Renal cortical epithelial cell (primary cell): ENCODE measurements at regions not wholly inside any gene's neighbourhood (a gene's known extent, or its start where the extent isn't known, plus 50 kb on each side); places are given as distances from the start of the nearest gene placed in this dataset.
A peak's percentile ranks its signal among the peaks of the same experiment; 100 is the strongest.
"Not testable (repeated sequence)": the region's sequence is repeated elsewhere in the genome, so short reads cannot be mapped to it uniquely, and the experiment has no call there.

Experiments
- DNase-seq: peaks from one replicate; pipeline ENCODE4 v3.0.0-alpha.2; 2011; ENCODE audit warnings: low read depth

- no peak for DNase-seq
Measured at GRCh38 chr7:68823996-68824780, 774.1 kb upstream of the AUTS2 start.

DNA sequence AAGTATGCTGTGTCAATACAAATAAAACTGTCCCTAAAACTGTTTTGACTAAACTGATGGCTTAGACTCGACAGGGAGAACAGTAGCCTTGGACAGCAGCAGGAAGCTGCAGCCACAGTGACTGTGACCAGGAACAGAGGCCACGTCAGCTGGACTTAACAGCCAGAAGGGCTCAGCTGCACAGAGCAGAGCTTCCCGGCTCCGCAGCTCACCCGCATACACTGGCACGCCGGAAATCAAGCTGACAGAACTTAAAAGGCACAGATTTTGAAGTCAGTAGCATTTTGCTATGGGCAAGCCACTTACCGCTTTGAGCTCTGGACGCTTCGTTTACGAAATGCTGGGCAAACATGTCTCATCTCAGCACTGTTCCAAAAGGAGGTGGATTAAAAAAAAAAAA is 769.7 kb upstream of the AUTS2 start:
- DNase-seq: no peak

- no peak for DNase-seq
Measured at GRCh38 chr7:68833422-68833821, 764.9 kb upstream of the AUTS2 start.

DNA sequence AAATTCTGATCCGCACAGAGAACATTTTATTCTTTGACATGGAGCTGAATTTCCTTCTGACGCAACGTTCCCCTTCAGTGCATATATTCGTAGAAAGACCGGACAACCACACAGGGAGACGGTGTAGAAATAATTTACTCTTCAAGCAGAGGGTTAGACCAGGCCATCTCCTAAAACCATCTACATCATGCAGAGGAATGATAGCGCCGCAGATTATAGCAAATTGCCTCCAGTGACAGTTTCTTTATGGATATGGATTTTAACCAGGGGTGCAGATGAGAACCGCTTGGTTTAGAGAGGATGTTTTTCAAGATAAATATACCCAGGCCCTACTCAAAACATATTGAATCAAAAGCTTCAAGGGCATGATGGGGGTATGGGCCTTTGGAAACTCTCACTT is 759.3 kb upstream of the AUTS2 start:
- DNase-seq: no peak

GRCh38 chr7:68840991-68841390 is 757.3 kb upstream of the AUTS2 start:
- no peak for DNase-seq

- DNase-seq: not testable (repeated sequence)
Measured at GRCh38 chr7:68843985-68844384, 754.3 kb upstream of the AUTS2 start.

DNA sequence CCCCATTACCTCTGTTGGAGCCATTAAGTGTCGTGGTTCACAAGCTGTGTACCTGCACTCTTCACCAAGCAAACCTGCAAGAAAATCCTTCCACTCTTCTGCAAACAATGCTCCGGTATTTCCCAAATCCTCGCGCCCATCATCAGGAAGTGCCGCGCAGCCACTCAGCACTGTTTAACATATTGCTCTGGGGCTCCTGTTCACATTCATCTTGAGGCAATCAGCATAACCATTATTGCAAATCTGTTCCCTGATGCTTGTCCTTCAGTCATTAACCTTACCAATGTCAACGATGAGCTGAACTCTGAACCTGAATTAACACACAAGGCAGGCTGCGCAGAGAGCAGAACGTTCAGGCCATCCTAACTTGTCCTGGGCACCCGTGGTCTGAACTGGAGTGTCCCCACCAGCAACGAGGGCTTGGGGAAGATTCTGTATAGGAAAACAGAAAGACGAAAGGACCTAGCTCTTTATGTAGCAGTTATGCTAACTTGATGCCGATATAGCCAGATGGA is 751.4 kb upstream of the AUTS2 start:
- no peak for DNase-seq

DNA sequence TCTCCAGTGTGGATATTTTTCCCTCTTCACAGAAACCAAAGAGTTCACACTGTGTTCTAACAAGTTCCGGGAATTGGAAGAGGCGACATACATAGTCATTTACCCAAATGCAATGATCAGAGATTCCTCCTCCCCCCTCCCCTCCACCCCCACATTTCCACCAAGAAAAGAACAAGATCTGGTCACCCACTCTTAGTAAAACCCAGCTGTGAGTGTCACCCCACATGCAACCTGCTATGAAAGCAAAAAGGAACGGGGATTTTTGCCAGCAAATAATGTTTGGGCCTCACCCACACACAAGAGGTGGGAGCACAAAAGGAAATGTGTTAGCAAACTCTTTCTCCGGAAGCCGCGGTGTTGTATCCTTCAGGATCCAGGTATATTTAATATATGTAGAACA is 745.0 kb upstream of the AUTS2 start:
- DNase-seq: no peak

GRCh38 chr7:68857571-68857970 is 740.7 kb upstream of the AUTS2 start:
- no peak for DNase-seq

GRCh38 chr7:68858497-68858896 is 739.8 kb upstream of the AUTS2 start:
- DNase-seq: no peak

DNA sequence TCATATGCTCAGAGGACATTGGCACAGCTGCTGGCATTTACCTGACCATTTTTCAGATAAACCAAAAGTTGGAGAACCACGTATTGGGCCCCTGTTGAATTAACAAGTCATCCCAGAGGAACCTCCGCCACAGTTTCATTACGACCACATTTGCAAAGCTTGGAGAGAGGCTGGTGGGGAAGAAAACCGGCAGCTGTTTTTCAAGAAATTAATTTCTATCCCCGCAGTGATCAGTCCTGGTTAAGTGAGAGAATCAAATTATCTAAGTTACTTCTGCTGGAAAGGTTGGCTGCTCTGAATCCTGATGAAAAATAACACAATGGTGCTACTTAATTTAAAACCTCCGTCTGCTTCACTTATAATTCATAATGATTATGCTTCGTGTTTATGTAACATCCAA is 737.1 kb upstream of the AUTS2 start:
- no peak for DNase-seq

DNA sequence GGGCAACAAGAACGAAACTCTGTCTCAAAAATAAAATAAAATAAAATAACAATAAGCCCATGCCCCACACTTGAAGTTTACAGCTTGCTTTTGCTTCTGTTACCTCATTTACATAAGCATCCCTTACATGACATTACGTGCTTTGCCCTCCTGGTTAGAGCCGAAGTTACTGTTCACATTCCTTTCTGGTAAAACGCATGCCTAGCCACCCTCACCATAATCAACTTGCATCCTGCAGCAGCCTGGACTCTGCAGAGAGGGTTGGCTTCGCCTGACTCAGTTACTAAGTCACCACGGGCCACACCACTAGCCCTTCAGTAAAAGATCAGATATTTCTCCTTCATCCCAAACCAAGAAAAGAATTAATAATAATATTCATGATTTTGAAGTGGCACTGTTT is 736.0 kb upstream of the AUTS2 start:
- no peak for DNase-seq

DNA sequence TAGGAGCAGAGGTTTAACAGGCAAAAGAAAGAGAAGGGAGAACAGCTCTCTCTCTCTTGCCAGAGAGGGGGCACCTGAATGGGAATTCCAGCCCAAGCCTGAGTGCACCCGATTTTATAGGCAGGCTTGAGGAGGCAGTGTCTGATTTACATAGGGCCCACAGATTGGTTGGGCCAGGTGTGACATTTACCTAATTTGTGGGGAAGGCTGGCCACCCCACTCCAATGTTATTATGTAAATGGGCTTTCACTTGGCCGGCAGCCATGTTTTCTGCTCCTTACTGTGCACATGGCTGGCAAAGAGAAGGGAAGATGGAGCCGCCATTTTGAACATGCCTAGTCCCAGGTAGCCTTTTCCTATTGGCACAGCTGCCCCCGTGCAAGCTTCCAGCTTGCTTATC is 735.5 kb upstream of the AUTS2 start:
- no peak for DNase-seq

DNA sequence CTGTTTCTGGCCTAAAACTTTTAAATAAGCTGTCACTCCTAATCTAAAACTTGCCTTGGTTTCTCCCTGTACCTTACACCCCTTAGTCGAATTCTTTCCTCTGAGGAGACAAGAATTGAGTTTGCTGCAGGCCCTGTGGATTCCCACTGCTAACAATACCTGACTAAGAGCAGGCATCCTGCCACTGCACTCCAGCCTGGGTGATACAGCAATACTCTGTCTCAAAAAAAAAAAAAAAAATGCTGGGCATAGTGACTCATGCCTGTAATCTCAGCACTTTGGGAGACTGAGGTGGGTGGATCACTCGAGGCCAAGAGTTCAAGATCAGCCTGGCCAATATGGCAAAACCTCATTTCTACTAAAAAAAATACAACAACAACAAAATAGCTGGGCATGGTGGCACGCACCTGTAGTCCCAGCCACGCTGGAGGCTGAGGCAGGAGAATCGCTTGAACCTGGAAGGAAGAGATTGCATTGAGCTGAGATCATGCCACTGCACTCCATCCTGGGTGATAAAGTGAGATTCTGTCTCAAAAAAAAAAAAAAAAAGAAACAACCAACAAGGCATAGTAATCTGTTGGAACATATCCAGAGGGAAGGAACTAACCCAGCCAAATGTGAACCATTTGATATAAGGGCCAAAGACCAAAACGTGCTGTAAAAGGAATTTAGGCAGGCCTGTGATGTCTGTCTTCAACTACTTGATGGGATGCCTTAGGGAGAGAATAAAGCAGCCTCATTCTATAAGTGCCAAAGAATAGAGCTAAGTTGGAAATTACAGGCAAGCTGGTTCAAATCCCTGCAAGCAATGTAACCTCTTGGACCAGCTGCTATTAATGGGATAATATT is 732.7 kb upstream of the AUTS2 start:
- DNase-seq: no peak

- DNase-seq: no peak
Measured at GRCh38 chr7:68866200-68866570, 732.1 kb upstream of the AUTS2 start.

DNA sequence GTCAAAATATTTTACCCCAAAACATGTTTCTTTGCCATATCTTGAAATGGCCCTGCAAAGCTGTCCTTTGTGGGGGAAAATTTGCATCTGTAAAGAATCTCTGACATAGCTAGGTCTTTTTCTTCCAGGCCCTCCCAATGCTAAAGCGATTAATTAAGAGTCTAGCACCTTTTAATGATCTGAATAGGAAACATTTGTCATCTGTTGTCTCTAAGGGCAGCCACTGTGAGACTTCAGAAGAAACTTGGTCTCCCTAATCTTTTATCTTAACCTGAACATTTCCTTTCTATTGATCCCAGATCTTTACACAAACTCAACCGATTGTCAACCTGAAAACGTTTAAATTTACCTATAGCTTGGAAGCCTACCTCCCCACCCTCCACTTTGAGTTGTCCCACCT is 731.6 kb upstream of the AUTS2 start:
- DNase-seq: not testable (repeated sequence)

- no peak for DNase-seq
Measured at GRCh38 chr7:68868978-68869377, 729.3 kb upstream of the AUTS2 start.

DNA sequence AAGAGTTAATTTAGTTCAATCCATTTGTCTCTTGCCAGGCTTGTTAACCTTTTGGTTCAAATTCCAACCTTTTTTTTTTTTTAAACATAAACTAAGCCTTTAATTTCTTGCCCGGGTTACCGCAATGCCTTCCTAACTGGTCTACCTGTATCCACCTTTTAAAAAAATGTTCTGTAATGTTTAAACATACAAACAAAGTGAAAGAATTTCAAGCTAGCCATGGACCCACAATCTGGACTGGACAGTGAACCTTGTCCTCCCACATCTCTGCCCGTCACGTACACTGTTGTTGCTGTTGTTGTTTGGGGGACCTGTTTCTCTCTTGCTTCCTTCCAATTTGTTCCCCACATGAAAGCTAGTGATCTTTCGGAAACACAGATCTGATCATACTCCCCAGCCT is 724.7 kb upstream of the AUTS2 start:
- DNase-seq: no peak

DNA sequence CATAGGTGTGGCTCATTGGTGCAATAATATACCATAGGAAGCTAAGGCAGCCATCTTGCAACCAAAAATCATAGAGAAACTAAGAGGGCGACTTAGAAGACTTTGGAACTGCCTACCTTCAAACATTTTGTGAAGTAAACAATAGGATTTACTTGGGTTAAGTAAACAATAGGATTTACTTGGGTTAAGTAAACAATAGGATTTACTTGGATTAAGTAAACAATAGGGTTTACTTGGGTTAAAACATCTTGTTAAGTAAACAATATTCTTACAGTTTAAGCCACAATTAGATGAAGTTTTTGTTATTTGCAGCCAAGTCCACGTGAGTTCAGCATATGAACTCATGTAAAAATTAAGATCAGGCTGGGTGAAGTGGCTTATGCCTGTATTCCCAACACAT is 722.4 kb upstream of the AUTS2 start:
- DNase-seq: no peak

GRCh38 chr7:68887116-68887515 is 711.2 kb upstream of the AUTS2 start:
- DNase-seq: not testable (repeated sequence)

DNA sequence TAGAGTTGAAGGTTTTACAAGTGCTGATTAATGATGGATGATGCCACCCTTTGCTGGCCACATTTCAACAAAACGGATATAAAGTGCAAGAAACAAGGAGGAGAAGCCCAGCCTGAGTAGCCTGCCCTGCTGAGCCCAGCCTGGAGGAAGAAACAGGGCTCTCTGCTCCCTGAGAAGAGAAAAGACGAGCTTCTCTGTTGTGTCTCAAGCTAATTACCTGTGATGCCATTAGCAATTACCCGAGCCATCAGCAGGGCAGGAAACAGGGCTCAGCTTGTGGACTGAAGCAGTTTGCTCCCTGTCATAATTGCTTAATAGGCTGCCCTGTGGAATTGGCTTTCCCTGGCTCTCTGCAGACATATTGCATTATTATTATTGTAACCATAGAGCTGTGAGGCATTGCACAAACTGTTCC is 709.3 kb upstream of the AUTS2 start:
- no peak for DNase-seq

GRCh38 chr7:68892236-68892635 is 706.0 kb upstream of the AUTS2 start:
- DNase-seq: peak; percentile 8

GRCh38 chr7:68893411-68893810 is 704.9 kb upstream of the AUTS2 start:
- no peak for DNase-seq
